ENCODE measurements at regions not wholly inside any gene's neighbourhood (a gene's known extent, or its start where the extent isn't known, plus 50 kb on each side); places are given as distances from the start of the nearest gene placed in this dataset.

- ChIA-PET RAD21 (ENCODE audit: low non-redundant PET in 1 of 2, low total read pairs in 2 of 2, uncharacterized antibody in 2 of 2, unreplicated experiment in 2 of 2) (no interaction called here), POLR2A (no interaction called here), CTCF (no interaction called here)
- Histone ChIP-seq H3K36me3 (ENCODE audit: control insufficient read depth in 1 of 2, insufficient read depth in 2 of 2, low read length in 2 of 2) (no peaks in the 10 kb centered on the region), H3K79me2 (ENCODE audit: insufficient read depth, low read length) (no peaks in the 10 kb centered on the region), H3K4me1 (ENCODE audit: control insufficient read depth in 1 of 2, insufficient read depth in 2 of 2, low read length in 2 of 2) (no peaks in the 10 kb centered on the region), H4K20me1 (ENCODE audit: insufficient read depth) (no peaks in the 10 kb centered on the region), H3K27ac (ENCODE audit: low read depth, low read length) (no peak overlapping the region), H2AFZ (ENCODE audit: low read depth, low read length, poor library complexity, severe bottlenecking) (no peak overlapping the region), H3K9me2 (ENCODE audit: insufficient read depth) (no peaks in the 10 kb centered on the region), H3K27me3 (ENCODE audit: insufficient read depth, low read length) (no peaks in the 10 kb centered on the region), H3K9me3 (ENCODE audit: control insufficient read depth in 1 of 2, insufficient read depth in 1 of 2, low read depth in 1 of 2, low read length in 2 of 2) (0 out of 4 replicates have a peak, but pooled peaks cover 0 to 4% of the 10 kb centered on the region in 2 experiments), H3K4me2 (ENCODE audit: low read length) (no peak overlapping the region), H3K4me3 (replicated peaks in 1 of 2; ENCODE audit: low read depth in 1 of 2, low read length in 2 of 2) (no peak overlapping the region), H3K9ac (ENCODE audit: low read length) (no peak overlapping the region)
- intact Hi-C loops (cut with micrococcal nuclease): no loop called here
- no peak for ATAC-seq
- no peak for DNase-seq (ENCODE audit: low read depth, low spot score)
- no peak for TF ChIP-seq POLR2A (IDR thresholded peaks at IDR 0.05; ENCODE audit: borderline replicate concordance, extremely low read depth, insufficient read depth, insufficient read length)
- TF ChIP-seq EZH2phosphoT487 (IDR thresholded peaks at IDR 0.05; ENCODE audit: borderline replicate concordance): no peak
- TF ChIP-seq ZFX (IDR thresholded peaks at IDR 0.05): no peak
- no peak for TF ChIP-seq MAX (IDR thresholded peaks at IDR 0.05)
- no peak for TF ChIP-seq SIN3A (IDR thresholded peaks at IDR 0.05; ENCODE audit: low read depth)
- TF ChIP-seq CTCF (IDR thresholded peaks at IDR 0.05 in 2 of 3, conservative IDR thresholded peaks at IDR 0.05 in 1 of 3; ENCODE audit: borderline replicate concordance in 1 of 3, insufficient read depth in 1 of 3, low read depth in 2 of 3, low read length in 2 of 3): no peak
- no peak for TF ChIP-seq RAD21 (IDR thresholded peaks at IDR 0.05; ENCODE audit: low read depth)
- no peak for TF ChIP-seq ATF3 (IDR thresholded peaks at IDR 0.05)
- no peak for TF ChIP-seq CEBPB (IDR thresholded peaks at IDR 0.05; ENCODE audit: low read depth)
- no peak for TF ChIP-seq SRF (IDR thresholded peaks at IDR 0.05; ENCODE audit: low read depth)
- TF ChIP-seq POLR2AphosphoS5 (IDR thresholded peaks at IDR 0.05; ENCODE audit: low read depth, low read length): no peak
- TF ChIP-seq REST (IDR thresholded peaks at IDR 0.05; ENCODE audit: low read depth): no peak
- no peak for TF ChIP-seq ZNF274 (IDR thresholded peaks at IDR 0.05; ENCODE audit: low read depth, low read length)
- no peak for TF ChIP-seq EGR1 (IDR thresholded peaks at IDR 0.05; ENCODE audit: low read depth)
- no peak for TF ChIP-seq YY1 (IDR thresholded peaks at IDR 0.05; ENCODE audit: extremely low read depth, insufficient replicate concordance, low read depth, low read length)
- TF ChIP-seq EZH2 (IDR thresholded peaks at IDR 0.05): no peak
- no peak for TF ChIP-seq ELF1 (IDR thresholded peaks at IDR 0.05; ENCODE audit: borderline replicate concordance, low read depth)
- TF ChIP-seq CBX3 (IDR thresholded peaks at IDR 0.05; ENCODE audit: low read depth): no peak
- no peak for TF ChIP-seq TCF7L2 (IDR thresholded peaks at IDR 0.05; ENCODE audit: borderline replicate concordance, extremely low read depth, insufficient read depth, insufficient read length)
- TF ChIP-seq JUND (IDR thresholded peaks at IDR 0.05): no peak
- no TSS peak for BruUV-seq (replicated peaks)
These were observed 218.9 kb downstream of the HS3ST1 start for GRCh38 chr4:11209826-11210225.
